ENCODE measurements at regions not wholly inside any gene's neighbourhood (a gene's known extent, or its start where the extent isn't known, plus 50 kb on each side); places are given as distances from the start of the nearest gene placed in this dataset.

DNA sequence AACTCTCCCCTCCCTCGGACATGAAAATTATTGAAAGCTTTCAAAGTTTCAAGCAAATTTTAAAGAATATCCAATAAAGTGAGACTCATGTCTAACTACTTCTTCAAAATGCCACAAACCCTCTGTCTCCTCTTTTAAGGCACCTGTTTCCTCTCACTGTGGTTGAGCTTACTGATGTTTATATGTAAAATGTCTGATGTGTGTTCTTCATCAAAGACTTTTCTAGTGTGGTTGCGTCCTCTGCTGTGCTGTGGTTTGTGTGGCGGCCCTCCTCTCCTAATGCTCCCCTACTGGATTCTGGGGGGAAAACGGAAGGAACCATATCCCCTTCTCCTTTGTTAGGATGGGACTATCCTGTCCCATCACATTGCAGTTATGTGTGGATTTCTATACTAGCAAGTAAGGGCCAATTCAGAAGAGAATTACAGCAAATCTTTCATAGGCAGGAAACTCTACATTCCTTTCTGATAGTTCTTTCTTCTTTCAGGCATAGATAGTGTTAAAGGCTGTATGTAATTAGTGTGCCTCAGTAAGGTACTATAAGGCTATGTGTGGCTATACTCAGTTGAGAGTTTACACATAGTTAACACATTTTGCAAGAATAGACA is 221.0 kb upstream of the GPRIN3 start:
- TF ChIP-seq NFIC (IDR thresholded peaks at IDR 0.05) (no peak), TCF12 (IDR thresholded peaks at IDR 0.05; ENCODE audit: low read depth) (no peak), CREB1 (IDR thresholded peaks at IDR 0.05; ENCODE audit: low read depth) (no peak), CEBPB (IDR thresholded peaks at IDR 0.05) (no peak), YY1 (IDR thresholded peaks at IDR 0.05; ENCODE audit: low read depth) (no peak), EP300 (IDR thresholded peaks at IDR 0.05; ENCODE audit: borderline replicate concordance) (no peak), FOXM1 (IDR thresholded peaks at IDR 0.05; ENCODE audit: borderline replicate concordance, low read depth) (no peak), TEAD4 (IDR thresholded peaks at IDR 0.05) (no peak), EGR1 (IDR thresholded peaks at IDR 0.05) (no peak), ZBTB7A (IDR thresholded peaks at IDR 0.05; ENCODE audit: low read depth) (no peak), RAD21 (IDR thresholded peaks at IDR 0.05; ENCODE audit: low read depth) (no peak), TAF1 (IDR thresholded peaks at IDR 0.05; ENCODE audit: low read depth) (no peak)
- TF ChIP-seq, protein P1, sequence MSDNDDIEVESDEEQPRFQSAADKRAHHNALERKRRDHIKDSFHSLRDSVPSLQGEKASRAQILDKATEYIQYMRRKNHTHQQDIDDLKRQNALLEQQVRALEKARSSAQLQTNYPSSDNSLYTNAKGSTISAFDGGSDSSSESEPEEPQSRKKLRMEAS (IDR thresholded peaks at IDR 0.05) = no peak
- TF ChIP-seq, protein P2, sequence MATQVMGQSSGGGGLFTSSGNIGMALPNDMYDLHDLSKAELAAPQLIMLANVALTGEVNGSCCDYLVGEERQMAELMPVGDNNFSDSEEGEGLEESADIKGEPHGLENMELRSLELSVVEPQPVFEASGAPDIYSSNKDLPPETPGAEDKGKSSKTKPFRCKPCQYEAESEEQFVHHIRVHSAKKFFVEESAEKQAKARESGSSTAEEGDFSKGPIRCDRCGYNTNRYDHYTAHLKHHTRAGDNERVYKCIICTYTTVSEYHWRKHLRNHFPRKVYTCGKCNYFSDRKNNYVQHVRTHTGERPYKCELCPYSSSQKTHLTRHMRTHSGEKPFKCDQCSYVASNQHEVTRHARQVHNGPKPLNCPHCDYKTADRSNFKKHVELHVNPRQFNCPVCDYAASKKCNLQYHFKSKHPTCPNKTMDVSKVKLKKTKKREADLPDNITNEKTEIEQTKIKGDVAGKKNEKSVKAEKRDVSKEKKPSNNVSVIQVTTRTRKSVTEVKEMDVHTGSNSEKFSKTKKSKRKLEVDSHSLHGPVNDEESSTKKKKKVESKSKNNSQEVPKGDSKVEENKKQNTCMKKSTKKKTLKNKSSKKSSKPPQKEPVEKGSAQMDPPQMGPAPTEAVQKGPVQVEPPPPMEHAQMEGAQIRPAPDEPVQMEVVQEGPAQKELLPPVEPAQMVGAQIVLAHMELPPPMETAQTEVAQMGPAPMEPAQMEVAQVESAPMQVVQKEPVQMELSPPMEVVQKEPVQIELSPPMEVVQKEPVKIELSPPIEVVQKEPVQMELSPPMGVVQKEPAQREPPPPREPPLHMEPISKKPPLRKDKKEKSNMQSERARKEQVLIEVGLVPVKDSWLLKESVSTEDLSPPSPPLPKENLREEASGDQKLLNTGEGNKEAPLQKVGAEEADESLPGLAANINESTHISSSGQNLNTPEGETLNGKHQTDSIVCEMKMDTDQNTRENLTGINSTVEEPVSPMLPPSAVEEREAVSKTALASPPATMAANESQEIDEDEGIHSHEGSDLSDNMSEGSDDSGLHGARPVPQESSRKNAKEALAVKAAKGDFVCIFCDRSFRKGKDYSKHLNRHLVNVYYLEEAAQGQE (IDR thresholded peaks at IDR 0.05; ENCODE audit: low read depth) = no peak
- TF ChIP-seq, protein P3, sequence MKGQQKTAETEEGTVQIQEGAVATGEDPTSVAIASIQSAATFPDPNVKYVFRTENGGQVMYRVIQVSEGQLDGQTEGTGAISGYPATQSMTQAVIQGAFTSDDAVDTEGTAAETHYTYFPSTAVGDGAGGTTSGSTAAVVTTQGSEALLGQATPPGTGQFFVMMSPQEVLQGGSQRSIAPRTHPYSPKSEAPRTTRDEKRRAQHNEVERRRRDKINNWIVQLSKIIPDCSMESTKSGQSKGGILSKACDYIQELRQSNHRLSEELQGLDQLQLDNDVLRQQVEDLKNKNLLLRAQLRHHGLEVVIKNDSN (IDR thresholded peaks at IDR 0.05) = no peak

DNA sequence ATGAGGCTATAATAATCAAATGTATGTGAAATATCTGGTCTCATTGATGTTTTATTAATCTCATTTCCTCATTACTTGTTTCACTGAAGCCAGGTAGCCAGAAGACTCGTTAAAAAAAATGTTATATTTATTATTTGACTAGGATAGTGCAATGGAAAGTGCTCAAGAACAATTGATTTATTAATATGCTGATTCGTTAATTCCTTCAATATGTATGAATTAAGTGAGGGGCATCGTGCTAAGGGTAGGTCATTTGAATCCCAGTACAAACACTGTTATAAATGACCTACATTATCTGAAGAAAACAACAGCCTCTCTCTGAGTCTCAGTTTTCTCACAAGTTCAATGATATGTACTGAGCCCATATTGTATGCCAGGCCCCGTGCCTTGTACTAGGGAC is 214.2 kb upstream of the GPRIN3 start:
- TF ChIP-seq CEBPB (IDR thresholded peaks at IDR 0.05) = no peak
- TF ChIP-seq EP300 (IDR thresholded peaks at IDR 0.05; ENCODE audit: borderline replicate concordance) = no peak
- no peak for TF ChIP-seq FOXM1 (IDR thresholded peaks at IDR 0.05; ENCODE audit: borderline replicate concordance, low read depth)
- TF ChIP-seq TEAD4 (IDR thresholded peaks at IDR 0.05) = no peak
- TF ChIP-seq YY1 (IDR thresholded peaks at IDR 0.05; ENCODE audit: low read depth) = no peak
- TF ChIP-seq EGR1 (IDR thresholded peaks at IDR 0.05) = no peak
- TF ChIP-seq, protein P1 (IDR thresholded peaks at IDR 0.05) = no peak
- no peak for TF ChIP-seq RAD21 (IDR thresholded peaks at IDR 0.05; ENCODE audit: low read depth)
- no peak for TF ChIP-seq TAF1 (IDR thresholded peaks at IDR 0.05; ENCODE audit: low read depth)
- TF ChIP-seq ZBTB7A (IDR thresholded peaks at IDR 0.05; ENCODE audit: low read depth) = no peak
- TF ChIP-seq, protein P3 (IDR thresholded peaks at IDR 0.05) = no peak
- TF ChIP-seq CREB1 (IDR thresholded peaks at IDR 0.05; ENCODE audit: low read depth) = no peak
- no peak for TF ChIP-seq TCF12 (IDR thresholded peaks at IDR 0.05; ENCODE audit: low read depth)
- TF ChIP-seq, protein P2 (IDR thresholded peaks at IDR 0.05; ENCODE audit: low read depth) = no peak

DNA sequence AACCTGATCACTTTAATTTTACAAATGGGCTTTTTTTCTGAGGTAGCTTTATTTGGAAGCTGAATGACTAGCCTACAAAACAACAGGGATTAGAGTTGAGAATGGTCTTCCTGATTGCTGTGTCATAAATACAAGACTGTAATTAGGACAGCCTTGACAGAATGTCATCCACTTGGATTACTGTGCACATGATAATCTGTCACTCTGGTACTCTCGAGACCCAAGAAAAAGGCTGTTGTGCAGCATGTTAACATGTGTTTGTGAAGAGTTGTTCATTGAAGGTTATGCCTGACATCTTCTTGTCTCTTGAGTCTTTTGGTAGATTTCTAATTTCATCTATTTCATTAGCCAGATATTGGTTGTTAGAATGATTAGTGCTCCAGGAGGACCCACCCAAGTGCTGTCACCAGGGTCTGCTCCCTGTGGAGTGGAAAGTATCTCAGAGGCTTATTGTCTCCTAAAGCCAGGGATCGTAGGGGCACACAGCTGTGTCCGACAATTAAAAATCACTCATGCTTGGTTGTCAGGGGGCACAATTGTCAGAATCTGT is 212.2 kb upstream of the GPRIN3 start:
- no peak for TF ChIP-seq NFIC (IDR thresholded peaks at IDR 0.05)
- no peak for TF ChIP-seq TEAD4 (IDR thresholded peaks at IDR 0.05)
- no peak for TF ChIP-seq RAD21 (IDR thresholded peaks at IDR 0.05; ENCODE audit: low read depth)
- TF ChIP-seq ZBTB7A (IDR thresholded peaks at IDR 0.05; ENCODE audit: low read depth) = no peak
- TF ChIP-seq CEBPB (IDR thresholded peaks at IDR 0.05) = no peak

DNA sequence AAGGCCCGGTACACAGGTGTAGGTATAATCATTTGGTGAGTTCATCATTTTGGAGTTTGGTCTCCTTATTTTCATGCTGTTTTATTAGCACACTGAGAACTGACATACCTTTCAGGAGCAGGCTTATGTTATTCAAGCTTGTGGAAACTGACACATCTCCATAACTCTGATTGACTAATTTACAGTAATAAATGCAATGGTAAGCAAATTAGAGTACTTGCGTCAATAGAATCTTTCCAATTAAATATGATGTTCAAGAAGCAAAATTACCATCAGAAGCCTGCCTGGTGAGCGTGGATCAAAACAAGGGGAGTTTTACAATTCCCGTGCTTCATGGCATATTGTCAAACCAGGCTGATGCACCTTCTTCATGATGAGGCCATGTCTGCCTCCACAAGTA is 210.7 kb upstream of the GPRIN3 start:
- TF ChIP-seq YY1 (IDR thresholded peaks at IDR 0.05; ENCODE audit: low read depth) (no peak), TEAD4 (IDR thresholded peaks at IDR 0.05) (no peak), CEBPB (IDR thresholded peaks at IDR 0.05) (no peak)

DNA sequence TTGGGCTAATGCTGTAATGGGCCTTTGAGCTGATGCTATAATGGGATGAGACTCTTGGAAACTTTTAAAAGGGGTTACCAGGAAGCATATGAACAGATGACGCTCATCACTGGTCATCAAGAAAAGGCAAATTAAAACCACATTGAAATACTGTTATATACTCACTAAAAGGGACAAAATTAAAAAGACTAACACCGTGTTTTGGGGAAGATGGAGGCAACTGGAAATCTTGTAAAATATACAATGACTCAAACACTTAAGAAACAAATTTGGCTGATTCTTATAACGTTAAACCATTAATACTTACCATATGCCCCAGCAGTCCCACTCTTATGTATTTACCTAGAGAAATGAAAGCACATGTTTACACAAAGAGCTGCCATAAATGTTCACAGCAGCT is 207.2 kb upstream of the GPRIN3 start:
- TF ChIP-seq YY1 (IDR thresholded peaks at IDR 0.05; ENCODE audit: low read depth) (no peak), RAD21 (IDR thresholded peaks at IDR 0.05; ENCODE audit: low read depth) (no peak), CEBPB (IDR thresholded peaks at IDR 0.05) (no peak), CREB1 (IDR thresholded peaks at IDR 0.05; ENCODE audit: low read depth) (no peak), TCF12 (IDR thresholded peaks at IDR 0.05; ENCODE audit: low read depth) (no peak), TAF1 (IDR thresholded peaks at IDR 0.05; ENCODE audit: low read depth) (no peak), FOXM1 (IDR thresholded peaks at IDR 0.05; ENCODE audit: borderline replicate concordance, low read depth) (no peak)
- TF ChIP-seq, protein P3 (IDR thresholded peaks at IDR 0.05) = no peak
- TF ChIP-seq, protein P2 (IDR thresholded peaks at IDR 0.05; ENCODE audit: low read depth) = no peak
